CD4-positive, alpha-beta T cell treated with Interferon gamma for 1 hour (primary cell): ENCODE measurements at regions not wholly inside any gene's neighbourhood (a gene's known extent, or its start where the extent isn't known, plus 50 kb on each side); places are given as distances from the start of the nearest gene placed in this dataset.
"Not testable (repeated sequence)": the region's sequence is repeated elsewhere in the genome, so short reads cannot be mapped to it uniquely, and the experiment has no call there.

Experiments
- DNase-seq: peaks from one replicate; pipeline ENCODE4 v3.0.0-alpha.2; 2020

GRCh38 chr15:20148679-20149078 is 392.9 kb downstream of the GOLGA6L6 start:
- DNase-seq = not testable (repeated sequence)

GRCh38 chr15:20148008-20148407 is 393.6 kb downstream of the GOLGA6L6 start:
- DNase-seq = not testable (repeated sequence)

- not testable (repeated sequence) for DNase-seq
Measured at GRCh38 chr15:20144333-20145036, 397.1 kb downstream of the GOLGA6L6 start.

GRCh38 chr15:20142906-20143305 is 398.7 kb downstream of the GOLGA6L6 start:
- not testable (repeated sequence) for DNase-seq

GRCh38 chr15:20142410-20142809 is 399.2 kb downstream of the GOLGA6L6 start:
- DNase-seq = not testable (repeated sequence)

GRCh38 chr15:20124668-20125067 is 416.9 kb downstream of the GOLGA6L6 start:
- DNase-seq = not testable (repeated sequence)

- DNase-seq = no peak
Measured at GRCh38 chr15:20106026-20106425, 435.6 kb downstream of the GOLGA6L6 start.

- DNase-seq = not testable (repeated sequence)
Measured at GRCh38 chr15:20105011-20105990, 436.3 kb downstream of the GOLGA6L6 start.

- not testable (repeated sequence) for DNase-seq
Measured at GRCh38 chr15:20104551-20104950, 437.0 kb downstream of the GOLGA6L6 start.

- DNase-seq = not testable (repeated sequence)
Measured at GRCh38 chr15:20102862-20103261, 438.7 kb downstream of the GOLGA6L6 start.

- DNase-seq = peak; percentile 3
Measured at GRCh38 chr15:20102209-20102608, 439.4 kb downstream of the GOLGA6L6 start.

- DNase-seq = not testable (repeated sequence)
Measured at GRCh38 chr15:20101281-20101680, 440.3 kb downstream of the GOLGA6L6 start.

GRCh38 chr15:20100604-20101270 is 440.9 kb downstream of the GOLGA6L6 start:
- not testable (repeated sequence) for DNase-seq

- not testable (repeated sequence) for DNase-seq
Measured at GRCh38 chr15:20095699-20096303, 445.8 kb downstream of the GOLGA6L6 start.

- not testable (repeated sequence) for DNase-seq
Measured at GRCh38 chr15:20089541-20089940, 452.1 kb downstream of the GOLGA6L6 start.

GRCh38 chr15:20084026-20084425 is 457.6 kb downstream of the GOLGA6L6 start:
- not testable (repeated sequence) for DNase-seq

- DNase-seq = not testable (repeated sequence)
Measured at GRCh38 chr15:20074082-20074481, 467.5 kb downstream of the GOLGA6L6 start.

- DNase-seq = not testable (repeated sequence)
Measured at GRCh38 chr15:20069043-20069442, 472.6 kb downstream of the GOLGA6L6 start.

GRCh38 chr15:20066173-20066572 is 475.4 kb downstream of the GOLGA6L6 start:
- DNase-seq = not testable (repeated sequence)

- DNase-seq = not testable (repeated sequence)
Measured at GRCh38 chr15:20065508-20065907, 476.1 kb downstream of the GOLGA6L6 start.

- DNase-seq = not testable (repeated sequence)
Measured at GRCh38 chr15:20063167-20063566, 478.4 kb downstream of the GOLGA6L6 start.

GRCh38 chr15:20060838-20061237 is 480.8 kb downstream of the GOLGA6L6 start:
- not testable (repeated sequence) for DNase-seq
